NCI-H2227 (cell line): ENCODE measurements at regions not wholly inside any gene's neighbourhood (a gene's known extent, or its start where the extent isn't known, plus 50 kb on each side); places are given as distances from the start of the nearest gene placed in this dataset.
"Not testable (repeated sequence)": the region's sequence is repeated elsewhere in the genome, so short reads cannot be mapped to it uniquely, and the experiment has no call there.

Experiments
- DNase-seq: peaks from one replicate; lab custom pipeline; 2025; ENCODE audit not compliant: unreplicated experiment; lab: John Stamatoyannopoulos, UW

DNA sequence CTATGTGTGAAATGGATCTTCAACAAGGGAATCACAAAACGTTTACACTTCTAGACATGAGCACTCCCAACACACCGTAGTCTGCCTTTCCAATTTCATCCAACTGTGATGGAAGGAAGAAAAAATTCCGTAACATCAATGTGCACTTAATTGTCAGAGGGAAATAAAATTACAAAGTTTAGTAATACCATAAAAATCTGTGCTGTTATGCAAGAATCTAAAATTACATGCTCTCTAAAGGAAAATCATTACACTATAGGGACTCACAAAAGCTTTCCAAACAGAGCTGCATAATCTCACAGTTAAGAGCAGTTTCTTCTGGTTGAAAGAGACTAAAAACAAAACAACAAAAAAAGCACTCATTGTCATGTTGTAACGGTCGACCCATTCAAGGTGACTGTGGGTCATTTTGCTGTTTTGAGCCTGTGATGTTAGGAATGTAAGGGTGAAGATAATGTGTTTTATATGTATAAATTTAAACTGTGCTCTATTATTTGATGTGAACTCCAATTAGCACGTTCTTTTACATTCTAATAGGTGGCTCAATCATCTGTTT lies 698.0 kb downstream of the TDRD15 start:
- DNase-seq: no peak

- DNase-seq: no peak
Measured at GRCh38 chr2:21822505-21822904, 698.7 kb downstream of the TDRD15 start.

- DNase-seq: no peak
Measured at GRCh38 chr2:21833767-21834166, 710.0 kb downstream of the TDRD15 start.

DNA sequence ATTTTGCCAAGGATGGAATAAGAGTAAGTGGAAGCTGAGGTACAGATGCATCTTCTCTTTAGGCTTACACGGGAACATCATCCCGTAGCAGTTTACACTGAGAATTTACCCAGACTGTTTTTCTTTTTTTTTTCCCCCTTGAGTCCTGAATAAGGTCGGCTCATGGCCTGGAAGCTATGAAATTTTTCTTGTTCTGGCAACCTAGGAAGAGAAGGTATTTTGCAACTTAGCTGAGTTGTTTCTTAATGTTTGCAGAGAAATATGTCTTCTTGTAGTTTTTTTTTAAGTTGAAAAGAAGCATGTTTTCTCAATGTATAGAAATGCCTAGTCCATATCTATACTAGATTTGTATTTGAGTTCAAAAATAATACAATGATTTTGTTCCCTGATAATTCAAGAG lies 712.5 kb downstream of the TDRD15 start:
- no peak for DNase-seq

- no peak for DNase-seq
Measured at GRCh38 chr2:21836719-21837118, 713.0 kb downstream of the TDRD15 start.

DNA sequence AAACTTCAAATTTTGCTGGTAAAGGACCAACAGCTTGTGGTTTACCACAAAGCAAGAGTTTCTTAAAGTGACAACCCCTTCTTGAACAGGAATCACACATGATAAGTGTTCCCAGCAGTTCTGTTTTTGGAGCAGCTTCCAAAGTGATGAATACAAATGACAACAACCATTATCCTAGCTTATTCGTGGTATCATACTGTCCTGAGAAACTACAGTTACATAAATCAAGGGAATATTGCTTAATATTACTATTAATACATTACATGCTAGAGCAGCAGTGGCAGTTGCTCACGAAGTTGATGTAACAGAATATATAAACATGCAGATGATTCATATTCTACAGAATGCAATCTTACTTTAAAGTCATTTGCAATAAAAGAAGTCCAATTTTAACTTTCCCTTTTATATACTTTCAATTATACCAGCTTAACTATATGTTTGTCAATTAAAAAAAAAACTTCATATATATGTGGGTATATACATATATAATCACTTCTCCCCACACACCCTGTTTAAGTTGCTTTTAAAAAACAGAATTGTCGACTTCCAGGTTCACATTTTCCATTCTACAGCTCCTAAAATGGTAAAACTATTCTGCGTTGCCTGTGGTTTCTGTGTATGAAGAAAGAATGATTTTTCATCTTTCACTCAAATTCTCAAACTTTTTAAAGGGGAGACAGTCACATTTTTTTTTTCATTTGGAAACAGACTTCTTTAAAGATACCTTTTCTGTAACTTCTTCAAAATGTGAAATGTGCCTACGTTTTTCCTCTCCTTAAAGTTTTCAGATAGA lies 713.6 kb downstream of the TDRD15 start:
- no peak for DNase-seq

- DNase-seq: no peak
Measured at GRCh38 chr2:21841341-21841740, 717.6 kb downstream of the TDRD15 start.

GRCh38 chr2:21850367-21850766 lies 726.6 kb downstream of the TDRD15 start:
- not testable (repeated sequence) for DNase-seq

DNA sequence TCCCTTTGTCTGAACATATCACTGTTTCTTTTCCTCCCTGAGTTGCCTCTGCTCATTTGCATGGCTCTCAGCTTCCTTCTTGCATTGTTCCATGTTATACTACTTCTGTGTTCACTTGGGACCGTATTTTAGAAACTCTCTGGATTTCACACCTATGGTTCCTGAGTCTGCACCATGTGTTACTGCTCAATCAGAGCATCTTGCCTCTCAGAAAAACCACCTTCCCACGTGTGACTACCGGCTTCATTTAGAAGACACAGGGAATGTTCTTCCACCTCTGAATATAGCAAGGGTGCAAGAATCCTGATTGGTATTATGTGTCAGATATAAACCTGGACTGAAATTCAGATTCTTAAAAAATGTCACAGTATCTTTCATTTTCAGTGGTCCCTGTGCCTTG lies 731.2 kb downstream of the TDRD15 start:
- no peak for DNase-seq

DNA sequence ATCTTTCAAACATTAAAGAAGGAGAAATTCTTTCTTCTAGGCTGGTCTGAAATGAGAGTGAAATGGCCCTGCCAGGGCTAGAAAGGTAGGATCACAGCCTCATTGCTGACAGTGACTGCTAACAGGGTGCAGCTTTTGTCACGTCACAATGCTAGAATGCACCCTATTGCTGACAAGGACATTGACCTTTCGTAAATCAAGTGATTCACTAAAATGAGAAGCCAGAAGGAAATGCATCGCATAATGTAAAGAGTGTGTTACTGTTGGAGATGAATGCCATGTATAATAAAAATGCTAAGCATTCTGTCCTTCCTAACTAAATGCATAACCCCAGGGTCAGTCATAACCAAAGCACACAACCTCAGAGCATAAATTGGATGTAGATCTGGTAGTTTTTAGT lies 732.9 kb downstream of the TDRD15 start:
- DNase-seq: no peak

DNA sequence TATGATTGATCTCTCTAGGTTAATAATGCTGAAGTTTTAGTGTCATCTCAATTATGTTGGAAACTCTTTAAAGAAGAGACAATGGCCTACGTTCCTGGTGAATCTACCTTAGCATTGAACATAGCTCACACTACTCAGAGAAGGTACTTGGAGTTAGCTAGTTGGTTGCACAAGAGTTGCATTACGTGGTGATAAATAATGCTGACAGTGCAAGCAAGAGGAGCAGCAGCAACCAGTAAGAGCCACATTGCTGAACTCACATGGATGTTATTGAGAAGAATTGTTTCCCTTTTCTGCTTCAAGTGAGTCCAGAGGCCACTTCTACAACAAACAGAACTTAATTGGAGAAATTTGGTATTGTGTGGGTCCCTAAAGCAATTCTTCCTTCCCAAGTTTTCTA lies 737.1 kb downstream of the TDRD15 start:
- DNase-seq: no peak

DNA sequence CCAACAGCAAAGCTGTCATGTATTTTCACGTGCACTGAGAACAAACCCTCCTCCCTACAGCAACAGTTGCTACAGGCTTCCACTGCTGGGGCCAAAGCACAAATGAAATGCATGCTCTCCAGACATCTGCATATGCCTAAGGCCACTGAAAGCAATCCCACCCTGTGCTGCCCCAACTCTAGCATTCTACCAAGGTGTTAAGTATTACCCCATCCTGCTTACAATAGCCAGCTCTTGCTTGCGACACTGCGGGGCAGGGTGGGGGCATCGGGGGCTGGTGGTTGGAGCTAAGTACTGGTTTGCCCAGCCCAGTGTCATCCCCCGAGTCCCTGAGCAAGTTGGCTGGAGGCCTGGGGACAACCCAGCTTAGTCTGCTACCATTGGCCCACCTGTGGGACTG lies 742.5 kb downstream of the TDRD15 start:
- DNase-seq: no peak

DNA sequence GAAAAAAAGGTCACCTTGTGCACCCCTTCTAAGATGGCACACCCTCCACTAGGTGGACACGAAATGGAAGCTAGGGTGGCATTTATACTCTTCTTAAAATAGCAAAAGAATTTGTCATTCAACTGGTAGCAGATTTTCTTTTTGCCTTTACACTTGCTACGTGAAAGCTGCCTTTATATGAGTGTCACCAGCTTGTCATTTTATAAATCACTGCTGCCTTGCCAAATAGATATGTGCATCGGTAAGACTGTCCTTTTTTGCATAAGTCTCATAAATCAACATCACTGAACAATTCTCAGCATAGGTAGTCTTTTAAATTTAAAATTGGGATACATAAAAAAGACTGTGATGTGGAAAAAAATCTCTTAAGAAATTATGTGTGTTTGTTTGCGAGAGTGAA lies 764.1 kb downstream of the TDRD15 start:
- no peak for DNase-seq

DNA sequence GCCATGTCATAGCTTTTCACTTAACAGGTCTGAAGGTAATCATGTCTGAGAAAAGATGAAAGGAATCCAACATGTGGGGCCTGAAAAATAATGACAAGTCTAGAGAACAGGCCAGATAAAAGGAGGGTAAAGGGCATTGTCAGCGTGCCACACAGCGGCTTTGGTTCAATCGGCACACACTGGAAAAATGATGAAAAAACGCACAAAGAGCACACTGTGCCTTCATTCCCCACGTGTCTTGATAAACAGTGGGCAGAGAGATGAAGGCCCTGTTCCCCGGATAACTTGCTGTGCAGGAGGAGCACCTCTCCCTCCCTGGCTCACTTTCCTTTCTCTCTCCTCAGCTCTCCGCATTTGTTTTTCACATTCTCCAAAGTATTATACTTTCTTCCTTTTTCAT lies 766.3 kb downstream of the TDRD15 start:
- DNase-seq: no peak

DNA sequence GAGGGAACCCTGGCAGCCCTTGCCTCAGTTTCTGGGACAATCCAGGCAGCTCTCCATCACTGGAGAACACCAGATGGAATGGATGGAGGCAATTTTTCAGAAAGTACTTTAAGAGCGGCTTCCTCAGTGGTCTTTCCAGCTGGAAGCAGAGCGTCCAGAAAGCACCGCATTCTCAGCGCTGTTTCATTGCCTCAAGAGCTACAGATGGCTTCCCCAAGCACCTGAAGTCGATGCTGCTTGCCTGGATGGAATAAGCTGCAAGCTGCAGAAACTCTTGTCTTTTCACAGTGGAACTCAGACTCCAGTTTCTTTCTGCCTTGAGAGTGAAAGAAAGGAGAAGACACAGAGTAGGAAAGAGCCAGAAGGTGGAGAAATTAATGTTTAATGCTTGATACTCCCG lies 766.9 kb downstream of the TDRD15 start:
- DNase-seq: no peak

DNA sequence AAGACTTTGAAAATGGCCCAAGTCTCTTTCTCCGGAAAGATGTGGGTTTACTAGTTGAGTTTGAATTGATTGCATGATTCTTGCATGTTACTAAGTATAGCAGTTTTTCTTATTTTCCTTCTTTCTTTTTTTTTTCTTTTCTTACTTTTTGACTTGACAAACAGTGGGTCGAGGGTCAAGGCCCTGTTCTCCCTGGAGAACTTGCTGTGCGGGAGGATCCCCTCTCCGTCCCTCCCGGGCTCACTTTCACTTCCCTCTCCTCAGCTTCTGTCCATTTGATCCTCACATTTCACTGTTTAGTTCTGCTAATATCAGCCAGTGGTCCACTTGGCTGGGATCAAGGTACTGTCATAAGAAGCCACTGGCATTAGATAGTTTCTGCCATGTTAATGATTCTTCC lies 767.4 kb downstream of the TDRD15 start:
- no peak for DNase-seq

DNA sequence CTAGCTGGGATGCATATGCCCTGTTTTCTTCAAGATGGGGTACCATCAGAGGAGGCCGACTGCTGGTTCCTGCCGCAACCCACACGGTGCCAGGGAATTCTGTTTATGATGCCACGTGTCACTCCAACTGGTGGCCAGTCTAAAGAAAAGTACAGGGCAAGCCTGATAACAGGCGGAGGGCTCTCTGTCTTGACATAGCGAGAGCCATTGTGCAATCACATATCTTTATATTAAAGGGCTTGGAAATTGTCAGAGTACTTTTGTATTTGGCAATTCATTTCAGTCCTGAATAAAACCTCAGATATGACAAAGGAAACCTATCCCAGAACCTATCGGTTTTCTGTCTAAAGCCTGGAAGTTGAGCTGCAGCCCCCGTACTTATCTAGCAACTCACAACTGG lies 768.4 kb downstream of the TDRD15 start:
- DNase-seq: no peak

- no peak for DNase-seq
Measured at GRCh38 chr2:21895200-21895599, 771.4 kb downstream of the TDRD15 start.

- DNase-seq: not testable (repeated sequence)
Measured at GRCh38 chr2:21908712-21909380, 785.1 kb downstream of the TDRD15 start.

DNA sequence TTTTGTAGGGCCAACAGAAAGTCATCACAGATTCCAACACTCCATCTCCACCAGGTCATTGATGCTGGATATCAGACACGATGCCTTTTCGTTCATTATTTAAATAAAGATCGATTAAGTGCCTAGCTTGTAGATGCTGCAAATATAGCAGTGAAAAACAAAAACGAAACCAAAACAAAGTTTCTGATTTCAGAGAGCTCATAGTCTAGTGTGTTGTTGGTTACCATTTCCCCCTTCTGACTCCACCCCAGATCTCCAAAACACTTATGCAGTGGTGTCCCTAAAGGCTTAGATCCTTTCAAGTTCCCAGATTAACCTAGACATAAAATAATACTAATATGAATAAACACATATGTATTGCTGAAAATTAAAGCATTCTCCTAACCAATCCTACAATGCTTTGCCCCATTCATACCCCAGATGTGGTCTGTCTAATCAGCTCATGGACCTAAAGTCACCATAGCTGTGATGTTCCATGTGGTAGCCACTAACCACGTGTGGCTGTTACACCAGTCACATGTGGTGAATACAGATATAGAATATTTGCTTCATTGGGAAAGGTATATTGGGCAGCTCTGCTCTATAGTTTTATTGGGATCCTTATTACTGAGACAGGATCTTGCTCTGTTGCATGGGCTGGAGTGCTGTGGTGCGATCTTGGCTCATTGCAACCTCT lies 787.2 kb downstream of the TDRD15 start:
- no peak for DNase-seq

DNA sequence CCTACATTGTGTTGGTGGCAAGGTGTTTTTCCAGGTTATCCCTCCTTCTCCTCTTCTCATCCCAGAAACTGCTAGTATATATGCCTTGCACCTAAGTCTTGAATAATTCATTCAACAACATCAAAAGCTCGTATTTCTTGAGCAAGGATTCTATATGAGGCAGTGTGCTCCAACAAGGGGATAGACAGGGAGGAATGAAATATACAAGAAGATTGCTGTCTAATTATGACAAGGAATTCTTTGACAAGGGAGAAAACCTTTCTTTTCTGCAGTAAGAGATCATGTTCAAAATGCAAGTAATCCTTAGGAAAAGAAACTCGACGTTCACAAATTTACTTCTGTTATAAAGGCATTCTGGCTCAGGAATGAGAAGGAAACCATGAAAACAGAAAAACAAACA lies 788.6 kb downstream of the TDRD15 start:
- DNase-seq: no peak

DNA sequence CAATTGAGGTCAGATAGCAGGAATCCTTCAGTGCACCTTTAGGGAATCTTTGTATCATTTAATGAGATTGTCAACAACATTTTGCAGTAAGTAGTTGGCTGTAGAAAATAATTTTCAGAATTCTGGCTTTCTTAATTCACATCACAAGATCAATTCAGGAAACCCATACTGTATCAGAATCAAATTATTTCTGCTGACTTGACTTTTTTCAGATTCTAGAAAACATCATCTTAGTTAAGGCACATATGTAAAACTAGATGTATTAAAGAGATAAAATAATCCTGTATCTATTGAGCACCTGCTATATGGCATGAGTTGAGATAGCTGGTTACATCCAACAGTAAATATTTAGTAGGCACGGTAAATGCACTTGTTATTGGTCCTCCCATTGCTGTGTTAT lies 791.4 kb downstream of the TDRD15 start:
- no peak for DNase-seq
